GM06990 (cell line): ENCODE measurements at regions not wholly inside any gene's neighbourhood (a gene's known extent, or its start where the extent isn't known, plus 50 kb on each side); places are given as distances from the start of the nearest gene placed in this dataset.
"Not testable (repeated sequence)": the region's sequence is repeated elsewhere in the genome, so short reads cannot be mapped to it uniquely, and the experiment has no call there.

ENCODE experiments used
- DNase-seq: peaks from one replicate; pipeline ENCODE4 v3.0.0-alpha.2; 2011; ENCODE audit not compliant: insufficient read length; ENCODE audit errors: extremely low read depth
- H3K27me3 ChIP-seq: replicated peaks from 2 replicates; pipeline ENCODE4 v1.6.0; 2011; ENCODE audit warnings: low read length; ENCODE audit not compliant: control insufficient read depth, insufficient read depth
- H3K36me3 ChIP-seq: 2 replicates; pipeline ENCODE4 v1.5.1; 2011; ENCODE audit warnings: low read length; ENCODE audit not compliant: control insufficient read depth, insufficient read depth
- H3K4me3 ChIP-seq: replicated peaks from 2 replicates; pipeline ENCODE4 v1.5.1; 2011; ENCODE audit warnings: low read depth, mild to moderate bottlenecking, control low read depth, low read length
- TF ChIP-seq, protein P1 (sequence below): IDR thresholded peaks from 2 replicates; pipeline ENCODE4 v1.5.1; 2011; ENCODE audit warnings: low read length, control low read depth, mild to moderate bottlenecking, inconsistent platforms; ENCODE audit not compliant: insufficient read depth, poor library complexity, severe bottlenecking

DNA sequence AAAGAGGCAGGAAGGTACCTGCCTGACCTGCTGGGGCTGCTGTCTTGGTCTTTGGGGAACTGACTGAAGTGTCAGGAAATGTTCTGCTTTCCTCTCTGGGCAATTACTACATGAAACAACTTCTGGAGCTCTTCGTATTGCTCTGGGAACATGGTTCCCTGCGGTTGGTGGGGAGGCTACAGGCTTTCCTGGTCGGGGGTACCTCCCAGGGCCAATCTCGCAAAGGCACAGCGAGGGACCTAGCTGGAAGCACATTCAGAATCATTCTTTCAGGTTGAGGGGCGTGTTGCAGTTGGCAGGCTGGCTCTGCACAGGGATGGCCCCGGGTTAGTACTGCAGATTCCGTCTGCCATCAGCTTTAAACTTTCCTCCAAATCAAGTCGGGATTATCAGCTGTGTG lies 88.9 kb upstream of the RANBP3L start:
- TF ChIP-seq, protein P1, sequence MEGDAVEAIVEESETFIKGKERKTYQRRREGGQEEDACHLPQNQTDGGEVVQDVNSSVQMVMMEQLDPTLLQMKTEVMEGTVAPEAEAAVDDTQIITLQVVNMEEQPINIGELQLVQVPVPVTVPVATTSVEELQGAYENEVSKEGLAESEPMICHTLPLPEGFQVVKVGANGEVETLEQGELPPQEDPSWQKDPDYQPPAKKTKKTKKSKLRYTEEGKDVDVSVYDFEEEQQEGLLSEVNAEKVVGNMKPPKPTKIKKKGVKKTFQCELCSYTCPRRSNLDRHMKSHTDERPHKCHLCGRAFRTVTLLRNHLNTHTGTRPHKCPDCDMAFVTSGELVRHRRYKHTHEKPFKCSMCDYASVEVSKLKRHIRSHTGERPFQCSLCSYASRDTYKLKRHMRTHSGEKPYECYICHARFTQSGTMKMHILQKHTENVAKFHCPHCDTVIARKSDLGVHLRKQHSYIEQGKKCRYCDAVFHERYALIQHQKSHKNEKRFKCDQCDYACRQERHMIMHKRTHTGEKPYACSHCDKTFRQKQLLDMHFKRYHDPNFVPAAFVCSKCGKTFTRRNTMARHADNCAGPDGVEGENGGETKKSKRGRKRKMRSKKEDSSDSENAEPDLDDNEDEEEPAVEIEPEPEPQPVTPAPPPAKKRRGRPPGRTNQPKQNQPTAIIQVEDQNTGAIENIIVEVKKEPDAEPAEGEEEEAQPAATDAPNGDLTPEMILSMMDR = no peak
- Histone ChIP-seq H3K27me3 (no peaks in the 10 kb centered on the region; the same call in 1 of the 2 replicates), H3K36me3 (no peaks in the 10 kb centered on the region), H3K4me3 (no peak overlapping the region)
- no peak for DNase-seq

DNA sequence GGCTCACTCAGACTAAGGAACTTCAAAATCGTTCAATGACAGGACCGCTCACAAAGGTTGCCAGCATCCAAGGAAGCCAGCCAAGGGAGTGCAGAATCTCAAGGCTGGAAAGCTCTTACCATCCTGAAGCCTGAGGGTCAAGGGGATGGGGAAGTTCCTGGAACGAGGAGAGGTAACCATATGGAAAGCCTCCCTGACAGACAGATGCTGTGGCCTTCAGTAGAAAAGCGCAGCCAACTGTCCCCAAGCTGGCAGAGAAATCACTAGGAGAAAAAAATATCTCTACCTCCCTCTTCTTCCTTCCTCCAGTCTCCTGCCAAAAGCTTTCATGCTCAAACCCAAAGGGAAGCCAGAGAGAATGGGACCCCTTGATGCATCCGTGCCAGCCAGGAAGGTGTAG lies 90.5 kb upstream of the RANBP3L start:
- TF ChIP-seq, protein P1 = no peak
- no peak for DNase-seq
- Histone ChIP-seq H3K36me3 (no peaks in the 10 kb centered on the region), H3K27me3 (no peaks in the 10 kb centered on the region; the same call in 1 of the 2 replicates), H3K4me3 (no peak overlapping the region)

DNA sequence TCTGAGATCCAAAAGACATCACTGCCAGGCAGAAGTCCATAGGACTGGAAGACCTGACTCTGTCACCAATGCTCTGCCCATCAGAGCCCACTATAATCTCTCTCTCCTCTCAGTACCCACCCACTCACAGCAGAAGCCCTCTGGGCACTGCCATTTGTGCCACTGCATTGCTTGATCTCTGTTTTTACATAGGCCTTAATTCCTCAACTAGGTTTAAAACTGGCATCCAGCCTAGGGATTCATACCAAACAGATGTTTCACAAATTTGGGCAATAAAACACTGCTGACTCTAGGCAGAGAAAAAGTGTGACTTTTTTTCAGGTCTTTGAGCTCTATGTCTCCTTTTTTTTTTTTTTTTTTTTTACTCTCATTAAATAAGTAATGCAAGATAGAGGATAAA lies 91.1 kb upstream of the RANBP3L start:
- no peak for DNase-seq
- Histone ChIP-seq H3K27me3 (no peaks in the 10 kb centered on the region; the same call in 1 of the 2 replicates), H3K4me3 (no peak overlapping the region), H3K36me3 (no peaks in the 10 kb centered on the region)
- TF ChIP-seq, protein P1 = no peak

DNA sequence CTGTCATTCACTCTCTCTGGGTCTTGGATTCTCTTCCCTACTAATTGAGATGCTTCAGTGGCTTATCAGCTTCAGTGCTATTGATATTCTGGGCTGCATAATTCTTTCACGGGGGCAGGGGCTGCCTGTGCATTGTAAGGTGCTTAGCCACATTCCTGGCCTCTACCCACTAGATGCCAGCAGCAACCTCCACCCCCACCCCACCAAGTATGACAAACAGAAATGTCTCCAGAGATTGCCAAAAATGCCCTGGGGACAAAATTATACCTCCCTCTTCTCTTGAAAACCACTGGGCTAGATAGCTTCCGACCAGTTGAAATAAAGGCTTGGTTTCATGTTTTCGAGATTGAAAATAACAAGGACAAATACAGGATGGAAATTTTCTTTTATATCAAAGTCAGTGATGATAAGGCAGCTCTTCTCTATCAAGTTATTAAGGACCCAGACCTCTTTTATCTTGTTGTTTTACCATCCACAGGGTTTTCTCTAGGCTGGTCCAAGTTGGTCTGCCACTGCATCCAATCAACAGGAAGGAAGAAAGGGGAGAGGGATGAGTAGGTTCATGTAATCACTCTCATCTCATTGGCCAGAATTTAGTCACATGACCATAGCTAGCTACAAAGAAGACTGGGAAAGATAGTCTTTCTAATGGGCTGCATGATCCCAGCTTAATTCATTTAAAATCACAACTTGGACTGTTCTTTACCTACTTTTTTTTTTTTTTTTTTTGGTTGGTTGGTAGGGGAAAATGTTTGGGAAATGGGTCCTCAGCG lies 92.1 kb upstream of the RANBP3L start:
- Histone ChIP-seq H3K4me3 (no peak overlapping the region), H3K36me3 (no peaks in the 10 kb centered on the region), H3K27me3 (no peaks in the 10 kb centered on the region; the same call in 1 of the 2 replicates)
- no peak for DNase-seq
- TF ChIP-seq, protein P1 = no peak

DNA sequence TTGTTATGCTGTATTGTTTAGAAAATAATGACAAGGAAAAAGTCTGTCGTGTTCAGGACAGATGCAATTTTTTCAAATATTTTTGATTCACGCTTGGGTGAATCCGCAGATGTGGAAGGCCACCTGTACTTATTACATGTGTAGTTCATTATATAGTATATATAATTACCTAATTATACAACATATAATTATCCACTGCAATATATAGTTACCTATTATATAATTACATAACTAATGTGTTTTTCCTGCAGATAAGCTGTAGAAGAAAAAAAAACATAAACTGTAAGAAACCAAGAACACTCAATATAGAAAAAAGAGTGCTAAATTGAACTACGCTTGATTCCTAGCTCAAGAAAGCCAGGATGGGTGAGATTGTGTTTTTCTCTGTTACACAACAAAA lies 93.6 kb upstream of the RANBP3L start:
- Histone ChIP-seq H3K4me3 (no peak overlapping the region), H3K36me3 (no peaks in the 10 kb centered on the region), H3K27me3 (no peaks in the 10 kb centered on the region; the same call in 1 of the 2 replicates)
- TF ChIP-seq, protein P1 = no peak
- no peak for DNase-seq

DNA sequence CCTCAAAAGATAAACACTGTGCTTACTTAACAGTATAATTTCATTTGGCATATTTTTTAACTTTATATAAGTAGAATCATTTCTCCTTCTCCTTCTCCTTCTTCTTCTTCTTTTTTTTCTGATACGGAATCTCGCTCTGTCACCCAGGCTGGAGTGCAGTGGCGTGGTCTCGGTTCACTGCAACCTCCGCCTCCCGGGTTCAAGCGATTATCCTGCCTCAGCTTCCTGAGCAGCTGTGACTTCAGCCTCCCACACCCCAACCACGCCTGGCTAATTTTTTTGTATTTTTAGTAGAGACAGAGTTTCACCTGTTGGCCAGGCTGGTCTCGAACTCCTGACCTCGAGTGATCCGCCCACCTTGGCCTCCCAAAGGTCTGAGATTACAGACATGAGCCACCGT lies 94.2 kb upstream of the RANBP3L start:
- DNase-seq, H3K4me3 ChIP-seq, H3K27me3 ChIP-seq, H3K36me3 ChIP-seq: not testable (repeated sequence)
